ENCODE measurements at regions not wholly inside any gene's neighbourhood (a gene's known extent, or its start where the extent isn't known, plus 50 kb on each side); places are given as distances from the start of the nearest gene placed in this dataset.

DNA sequence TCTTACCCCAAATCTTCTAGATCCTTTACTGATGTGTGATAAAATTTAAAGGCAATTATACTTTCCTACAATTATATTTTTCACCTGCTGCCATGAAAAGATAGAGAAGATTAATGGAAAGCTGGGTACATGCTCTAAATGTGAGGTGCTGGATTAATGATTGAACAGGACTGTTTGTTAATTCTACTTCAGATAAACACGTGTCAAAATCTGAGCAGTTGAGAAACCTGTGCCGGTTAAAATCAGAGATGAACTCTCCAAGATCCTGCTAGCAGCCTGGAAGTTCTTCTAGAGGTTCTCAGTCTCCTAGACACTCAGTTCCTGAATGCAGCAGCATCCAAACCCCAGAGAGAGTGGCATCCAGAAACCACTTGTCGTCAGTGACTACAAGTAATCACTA is 69.2 kb downstream of the INHBA start:
- DNase-seq (ENCODE audit: low read depth) = no peak

DNA sequence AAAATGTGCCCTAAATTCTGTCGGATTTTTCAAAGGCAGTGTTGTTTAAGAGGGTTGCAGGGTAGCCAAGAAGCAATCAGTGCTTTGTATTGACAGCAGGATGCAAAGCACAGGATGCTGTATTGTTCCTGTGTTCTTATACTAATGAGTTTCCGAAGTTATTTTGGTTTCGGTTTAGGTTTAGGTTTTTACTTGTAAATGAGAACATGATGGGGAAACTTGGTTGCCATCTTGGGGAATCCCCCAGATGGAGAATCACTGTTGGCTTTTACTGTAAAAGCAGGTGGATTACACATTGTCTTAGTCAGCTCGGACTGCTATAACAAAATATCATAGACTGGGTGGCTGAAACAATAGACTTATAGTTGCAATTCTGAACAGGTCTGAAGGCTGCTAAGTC is 72.1 kb downstream of the INHBA start:
- DNase-seq (ENCODE audit: low read depth) = peak; percentile 73

- DNase-seq (ENCODE audit: low read depth) = peak; percentile 49
Measured at GRCh38 chr7:41629711-41630111, 73.2 kb downstream of the INHBA start.

DNA sequence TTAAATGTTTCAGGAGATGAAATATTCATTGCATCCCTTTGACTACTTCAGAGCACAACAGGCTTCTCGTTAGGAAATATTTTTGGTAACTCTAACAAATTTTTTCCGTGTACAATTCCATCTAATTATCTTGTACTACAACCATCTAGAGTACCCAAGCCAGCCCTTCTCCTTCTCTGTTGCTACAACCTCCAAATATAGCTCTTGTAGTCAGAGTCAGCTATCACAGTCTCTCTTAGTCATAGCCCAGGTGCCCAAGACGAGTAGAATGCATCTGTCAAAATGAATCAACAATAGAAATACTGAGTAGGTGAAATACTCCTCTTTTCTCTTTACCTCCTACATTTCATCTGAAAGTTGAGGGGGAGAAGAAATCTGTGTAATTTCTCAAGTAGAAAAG is 74.0 kb downstream of the INHBA start:
- peak; percentile 51 for DNase-seq (ENCODE audit: low read depth)

DNA sequence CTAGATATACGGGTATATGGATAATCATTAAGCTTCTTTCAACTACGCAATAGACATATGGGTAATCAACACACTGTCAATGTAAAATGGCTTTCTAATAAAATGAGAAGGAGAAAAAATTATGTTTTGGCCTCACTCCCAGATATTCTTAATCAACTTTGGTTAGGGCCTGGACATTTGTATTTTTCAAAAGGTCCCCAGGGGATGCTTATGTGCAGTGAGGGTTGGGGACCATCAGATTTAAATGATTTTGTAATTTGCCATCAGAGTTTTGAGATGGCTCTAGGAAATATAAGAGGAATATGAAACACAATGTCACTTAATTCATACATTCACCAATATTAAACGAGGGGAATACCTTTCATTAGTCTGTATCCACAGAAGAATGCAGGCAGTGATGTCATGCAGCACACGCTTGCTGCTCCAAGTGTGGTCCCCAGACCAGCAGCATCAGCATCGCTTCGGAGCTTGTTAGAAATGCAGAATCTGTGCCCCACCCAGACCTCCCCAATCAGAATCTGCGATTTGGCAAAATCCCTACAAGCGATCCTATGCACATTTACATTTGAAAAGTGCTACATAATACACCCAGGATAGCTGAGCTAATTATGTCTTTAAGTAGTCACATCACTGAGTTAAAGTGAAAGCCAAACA is 75.1 kb downstream of the INHBA start:
- DNase-seq (ENCODE audit: low read depth) = no peak

DNA sequence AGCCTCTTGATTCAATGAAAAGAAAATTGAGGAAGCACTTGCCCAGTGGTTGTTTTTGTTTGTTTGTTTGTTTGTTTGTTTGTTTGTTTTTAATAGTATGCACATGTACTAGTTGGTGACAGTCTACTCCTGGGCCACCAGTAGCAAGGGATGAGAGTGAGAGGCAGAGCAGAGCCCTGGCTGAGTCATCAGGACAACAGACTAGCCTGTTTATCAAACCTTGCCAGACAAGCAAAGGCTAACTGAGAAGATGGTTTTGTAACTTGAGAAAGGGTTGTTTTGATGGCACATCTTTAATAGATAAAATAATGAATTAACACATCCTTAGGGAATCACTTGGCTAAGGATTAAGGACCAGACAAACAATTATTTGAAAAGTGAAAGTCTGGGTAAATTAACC is 78.1 kb downstream of the INHBA start:
- DNase-seq (ENCODE audit: low read depth) = peak; percentile 43

DNA sequence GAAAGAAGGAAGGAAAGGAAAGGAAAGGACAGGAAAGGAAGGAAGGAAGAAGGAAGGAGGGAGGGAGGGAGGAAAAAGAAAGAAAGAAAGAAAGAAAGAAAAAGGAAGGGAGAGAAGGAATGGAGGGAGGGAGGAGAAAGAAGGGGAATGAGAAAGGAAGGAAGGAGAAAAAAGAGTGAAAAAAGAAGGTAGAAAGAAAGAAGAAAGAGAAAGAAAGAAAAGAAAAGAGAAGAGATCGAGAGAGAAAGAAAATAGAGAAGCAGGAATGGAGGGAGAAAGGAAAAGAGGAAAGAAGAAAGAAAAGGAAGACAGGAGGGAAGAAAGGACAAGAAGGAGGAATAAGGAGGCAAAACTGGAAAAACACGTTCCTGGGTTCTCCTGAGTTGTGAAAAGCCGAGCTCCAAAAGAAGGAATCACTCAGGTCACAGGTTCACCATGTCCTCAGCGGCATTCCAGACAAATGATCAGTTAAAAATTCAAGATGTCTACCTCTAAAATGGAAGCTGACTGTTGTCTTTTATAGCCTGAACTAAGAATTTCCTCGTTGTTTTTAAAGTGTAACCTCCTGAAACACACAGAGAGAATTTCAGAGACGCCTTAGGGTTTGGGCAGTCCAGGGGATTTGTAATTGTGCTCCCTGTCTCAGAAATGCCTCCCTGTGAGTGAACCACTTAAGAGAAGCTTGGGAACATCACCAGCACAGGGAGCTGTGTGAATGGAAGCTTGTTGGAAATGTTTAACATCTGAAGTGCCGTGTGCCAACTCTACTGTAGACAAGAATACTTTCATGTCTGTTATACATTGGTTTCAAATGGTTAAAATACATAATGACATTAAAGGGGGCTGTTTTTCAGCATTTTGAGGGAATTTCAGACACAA is 80.7 kb downstream of the INHBA start:
- DNase-seq (ENCODE audit: low read depth) = peak; percentile 41

DNA sequence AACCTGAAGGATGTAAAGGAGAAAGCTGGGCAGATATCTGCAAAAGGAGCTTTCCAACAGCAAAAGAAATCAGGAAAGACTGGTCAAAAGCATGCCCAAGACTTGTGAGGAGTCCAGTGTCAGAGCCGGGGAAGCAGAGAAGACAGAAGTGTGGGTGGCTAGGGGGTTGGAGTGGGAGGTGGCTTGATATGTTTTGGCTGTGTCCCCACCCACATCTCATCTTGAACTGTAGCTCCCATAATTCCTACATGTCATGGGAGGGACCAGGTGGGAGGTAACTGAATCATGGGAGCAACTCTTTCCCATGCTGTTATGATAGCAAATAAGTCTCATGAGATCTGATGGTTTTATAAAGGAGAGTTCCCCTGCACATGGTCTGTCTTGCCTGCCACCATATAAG is 84.9 kb downstream of the INHBA start:
- DNase-seq (ENCODE audit: low read depth) = no peak

DNA sequence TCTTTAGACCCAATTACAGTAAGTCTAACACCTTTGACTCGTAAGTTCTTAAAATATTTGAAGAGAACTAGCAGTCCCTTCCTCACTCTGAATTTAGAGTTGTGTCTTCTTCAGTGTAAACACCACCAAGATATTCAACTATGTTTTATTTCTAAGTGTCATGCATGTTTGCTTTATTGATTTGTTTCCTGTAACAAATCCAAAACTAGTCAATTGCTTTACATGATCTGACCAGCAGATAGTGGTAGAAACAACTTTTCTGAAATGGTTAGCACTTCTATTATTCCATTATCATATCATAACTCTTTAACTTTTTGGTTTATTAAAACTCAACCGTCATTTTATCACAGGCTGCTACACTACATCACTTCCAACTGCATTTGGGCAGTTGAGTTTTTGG is 90.1 kb downstream of the INHBA start:
- no peak for DNase-seq (ENCODE audit: low read depth)

DNA sequence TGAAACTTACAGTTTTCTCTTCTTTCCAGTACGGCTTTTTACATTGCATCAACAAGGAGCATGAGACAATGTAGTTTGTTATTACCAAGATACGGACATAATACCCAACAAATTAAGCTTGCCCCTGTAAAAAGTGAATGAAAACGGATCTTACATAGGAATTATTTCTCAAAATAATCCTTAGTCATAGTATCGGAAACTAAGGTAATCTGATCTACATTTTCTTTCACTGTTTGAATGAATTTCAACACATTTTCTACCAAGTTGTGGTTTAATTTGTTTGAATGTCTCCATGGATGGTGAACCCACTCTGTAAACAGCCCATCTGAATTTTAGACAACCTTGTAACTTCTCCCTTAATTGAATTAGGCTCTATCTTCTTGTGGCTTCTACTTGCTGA is 90.5 kb downstream of the INHBA start:
- no peak for DNase-seq (ENCODE audit: low read depth)

- no peak for DNase-seq (ENCODE audit: low read depth)
Measured at GRCh38 chr7:41608447-41608846, 94.4 kb downstream of the INHBA start.

GRCh38 chr7:41603985-41604384 is 98.9 kb downstream of the INHBA start:
- DNase-seq (ENCODE audit: low read depth) = no peak

- DNase-seq (ENCODE audit: low read depth) = peak; percentile 10
Measured at GRCh38 chr7:41599760-41600159, 103.1 kb downstream of the INHBA start.

GRCh38 chr7:41592794-41593193 is 110.1 kb downstream of the INHBA start:
- DNase-seq (ENCODE audit: low read depth) = no peak

DNA sequence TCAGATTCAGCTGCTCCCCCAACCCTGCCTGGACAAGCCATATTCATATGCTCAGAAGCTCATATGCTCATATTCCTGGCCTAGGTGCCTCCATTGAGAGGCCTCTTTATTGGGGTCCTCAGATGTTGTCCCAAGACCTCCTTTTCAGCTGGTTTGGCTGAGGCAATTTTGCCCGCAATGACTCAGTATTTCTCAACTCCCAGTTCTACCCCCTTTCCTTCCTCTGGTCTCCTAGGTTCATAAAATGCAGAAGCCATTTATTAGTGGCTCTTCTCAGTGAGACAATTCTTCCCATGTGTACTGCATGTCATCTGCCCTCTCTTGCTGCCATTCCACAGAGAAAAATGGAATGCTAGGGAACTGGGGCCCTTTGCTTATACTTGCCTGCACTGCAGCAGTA is 110.7 kb downstream of the INHBA start:
- DNase-seq (ENCODE audit: low read depth) = no peak

- no peak for DNase-seq (ENCODE audit: low read depth)
Measured at GRCh38 chr7:41590986-41591385, 111.9 kb downstream of the INHBA start.

DNA sequence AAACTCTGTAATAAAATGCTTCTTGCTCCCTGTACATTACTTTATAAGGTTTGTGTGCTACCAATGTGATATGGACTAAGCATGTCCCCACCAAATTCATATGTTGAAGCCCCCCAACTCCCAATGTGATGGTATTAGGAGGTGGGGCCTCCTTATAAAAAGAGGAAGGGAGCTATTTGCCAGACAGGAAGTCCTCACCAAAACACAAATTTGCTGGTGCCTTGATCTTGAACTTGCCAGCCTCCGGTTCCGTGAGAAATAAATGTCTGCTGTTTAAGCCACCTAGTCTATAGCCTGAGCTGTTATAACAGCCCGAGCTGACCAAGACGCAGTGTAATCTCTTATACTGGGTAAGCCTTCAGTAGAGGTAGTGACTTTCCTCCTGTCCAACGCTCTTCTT is 114.5 kb downstream of the INHBA start:
- DNase-seq (ENCODE audit: low read depth) = no peak

DNA sequence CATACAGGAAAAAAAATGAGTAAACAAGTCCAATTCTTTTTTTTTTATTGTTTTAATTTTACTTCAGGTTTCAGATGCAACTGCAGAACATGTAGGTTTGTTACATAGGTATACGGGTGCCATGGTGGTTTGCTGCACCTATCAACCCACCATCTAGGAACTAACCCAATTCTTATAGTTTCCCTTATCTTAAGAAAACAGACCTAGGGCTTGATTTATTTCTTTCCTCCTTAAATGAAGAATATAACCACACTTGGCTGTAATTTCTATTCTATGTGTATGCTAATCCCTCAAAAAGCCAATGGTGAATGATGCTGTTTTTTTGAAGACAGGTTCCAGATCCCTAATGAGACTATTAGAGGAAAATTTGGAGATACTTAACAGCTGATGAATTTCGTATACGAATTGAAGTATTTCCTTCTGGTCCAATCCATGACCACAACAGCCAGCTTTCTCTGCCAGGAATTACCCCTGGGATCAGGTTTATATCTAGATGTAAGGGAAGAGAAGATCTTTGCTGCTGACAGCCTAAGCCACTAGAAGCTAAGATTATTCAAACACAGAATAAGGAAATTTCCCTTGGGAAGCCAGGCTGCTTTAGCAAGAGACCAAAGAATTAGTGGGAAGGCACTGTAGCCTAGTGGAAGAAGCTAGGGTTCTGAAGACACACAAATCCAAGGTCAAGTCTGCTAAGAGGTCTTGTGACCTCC is 115.8 kb downstream of the INHBA start:
- DNase-seq (ENCODE audit: low read depth) = no peak

GRCh38 chr7:41584746-41585145 is 118.1 kb downstream of the INHBA start:
- DNase-seq (ENCODE audit: low read depth) = peak; percentile 57

DNA sequence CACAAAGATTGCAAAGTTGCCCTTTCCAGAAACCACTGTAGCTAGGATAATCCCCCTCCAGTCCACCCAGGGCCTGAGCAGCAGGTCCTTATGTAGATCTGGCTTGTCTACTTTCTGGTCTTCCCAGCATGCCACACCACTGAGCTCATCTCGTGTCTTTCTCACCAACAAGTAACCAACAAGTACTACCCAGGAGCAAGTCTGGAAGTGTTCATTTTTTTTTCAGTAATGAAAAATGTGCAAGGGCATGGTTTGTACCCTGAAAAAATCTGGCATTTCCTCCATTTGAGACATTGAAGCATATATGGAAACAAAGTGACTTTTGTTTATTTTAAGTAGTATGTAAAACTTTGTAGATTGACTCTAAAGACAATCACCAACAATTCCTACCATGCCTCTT is 120.8 kb downstream of the INHBA start:
- DNase-seq (ENCODE audit: low read depth) = no peak

GRCh38 chr7:41581041-41581440 is 121.8 kb downstream of the INHBA start:
- DNase-seq (ENCODE audit: low read depth) = no peak
